HG02981 (cell line): ENCODE measurements at regions not wholly inside any gene's neighbourhood (a gene's known extent, or its start where the extent isn't known, plus 50 kb on each side); places are given as distances from the start of the nearest gene placed in this dataset.
"Not testable (repeated sequence)": the region's sequence is repeated elsewhere in the genome, so short reads cannot be mapped to it uniquely, and the experiment has no call there.

Experiments used
- ATAC-seq: cut with Tn5 transposase; IDR thresholded peaks from one replicate; pipeline ENCODE4 v1.9.1; 2021; ENCODE audit warnings: mild to moderate bottlenecking, moderate library complexity; ENCODE audit not compliant: unreplicated experiment

DNA sequence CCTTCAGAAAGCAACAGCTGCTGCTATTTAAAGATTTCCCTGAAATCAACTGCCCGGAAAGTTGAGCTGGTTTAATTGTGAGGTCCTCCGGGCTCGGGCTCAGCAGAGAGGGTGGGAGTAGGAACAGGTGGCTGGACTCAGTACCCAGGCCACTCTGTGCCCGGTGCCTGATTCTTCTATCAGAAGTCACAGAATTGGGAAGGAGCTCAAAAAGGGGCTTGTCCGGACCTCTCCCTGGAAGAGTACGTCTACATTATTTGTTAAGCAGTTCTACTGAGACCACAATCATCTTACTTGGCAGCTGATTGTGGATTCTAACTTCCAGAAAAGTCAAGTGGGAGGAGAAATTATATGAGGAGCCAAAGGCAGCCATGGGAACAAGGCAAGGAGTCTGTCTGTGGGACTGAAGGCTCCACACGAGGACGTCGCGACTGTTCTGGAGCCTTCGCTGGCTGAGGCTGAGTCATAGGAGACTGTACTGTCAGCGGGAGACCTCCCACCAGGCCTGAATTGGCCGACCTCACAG lies 91.7 kb upstream of the ANKRD10 start:
- no peak for ATAC-seq

DNA sequence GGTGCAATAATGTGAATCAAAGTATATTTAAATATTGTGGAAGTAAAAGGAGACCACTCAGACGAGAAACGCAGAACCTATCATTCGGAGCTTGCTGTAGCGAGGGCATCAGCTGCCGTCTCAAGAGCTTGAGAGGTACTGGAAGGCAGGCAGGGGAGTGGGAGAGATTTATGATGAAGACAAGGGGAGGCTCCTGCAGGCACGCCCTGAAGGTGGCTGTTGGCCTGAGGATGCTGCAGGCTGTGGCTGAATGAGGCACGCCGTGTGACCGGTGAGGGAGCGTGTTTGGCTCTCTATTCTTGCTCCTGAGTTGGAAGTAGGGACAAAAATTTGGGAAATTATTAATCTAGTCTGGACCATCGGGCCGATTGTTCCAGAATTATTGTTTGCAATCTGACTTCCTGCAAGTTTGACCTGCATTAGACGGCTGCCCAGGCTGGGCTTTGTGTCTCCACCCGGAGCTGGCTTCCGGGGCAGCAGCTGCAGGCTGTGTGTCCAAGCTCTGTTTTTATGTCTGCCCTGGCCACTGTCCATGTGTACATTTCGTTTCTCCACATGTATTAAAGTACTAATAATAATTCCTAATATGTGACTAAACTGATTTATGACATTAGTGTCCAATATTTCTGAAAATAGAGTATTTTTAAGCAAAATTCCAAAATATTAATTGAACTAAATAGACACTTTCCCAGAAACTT lies 91.1 kb upstream of the ANKRD10 start:
- ATAC-seq, result no peak

DNA sequence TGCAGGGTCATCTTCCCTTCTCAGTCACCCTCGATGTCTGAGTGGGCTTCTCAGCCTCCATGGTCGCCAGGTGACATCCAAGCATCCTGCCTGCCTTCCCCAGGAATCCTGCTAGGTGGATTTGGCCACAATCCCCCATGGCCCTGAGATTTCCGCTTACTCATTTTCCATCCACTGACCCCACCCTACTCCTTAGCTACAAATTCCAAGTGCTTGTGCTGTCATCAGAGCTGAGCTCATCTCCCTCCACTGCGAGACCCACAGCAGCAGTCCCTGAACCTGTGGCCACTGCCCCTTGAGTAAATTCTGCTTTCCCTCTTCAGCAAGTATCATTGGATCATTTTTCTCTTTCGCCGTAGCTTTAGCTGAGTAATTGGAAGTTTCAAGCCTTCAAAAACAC lies 90.5 kb upstream of the ANKRD10 start:
- ATAC-seq, result no peak

DNA sequence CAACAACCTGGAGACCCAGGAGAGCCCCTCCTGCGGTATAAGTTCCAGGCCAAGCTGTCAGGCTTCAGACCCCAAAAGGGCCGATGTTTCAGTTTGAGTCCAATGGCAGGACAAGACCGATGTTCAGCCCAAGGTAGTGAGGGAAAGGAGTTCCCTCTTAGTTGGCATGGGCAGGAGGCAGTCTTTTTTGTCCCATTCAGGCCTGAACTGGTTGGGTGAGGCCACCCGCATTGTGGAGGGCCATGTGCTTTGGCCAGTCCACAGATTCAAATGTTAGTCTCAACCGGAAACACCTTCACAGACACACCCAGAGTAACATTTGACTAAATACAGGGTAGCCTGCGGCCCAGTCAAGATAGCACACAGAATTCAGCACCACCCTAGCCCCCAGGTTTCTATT lies 89.6 kb upstream of the ANKRD10 start:
- ATAC-seq, result no peak

DNA sequence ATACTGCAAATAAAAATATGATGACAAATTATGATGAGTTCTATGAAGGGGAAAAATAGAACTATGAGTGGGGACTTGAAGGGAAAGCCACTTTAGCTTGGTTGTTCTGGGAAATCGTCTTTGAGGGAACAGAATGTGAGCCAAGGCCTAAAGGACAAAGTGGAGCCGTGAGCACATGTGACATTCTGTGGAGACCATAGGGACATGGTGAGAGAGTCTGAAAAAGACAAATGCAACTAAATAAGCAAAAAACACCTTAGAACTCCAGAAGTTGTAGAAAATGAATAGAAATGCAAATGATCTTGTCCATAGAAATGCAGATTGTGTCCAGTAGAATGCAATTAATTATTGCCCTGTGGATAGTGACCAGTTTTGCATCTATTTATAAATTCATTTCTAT lies 86.8 kb upstream of the ANKRD10 start:
- ATAC-seq, result no peak

DNA sequence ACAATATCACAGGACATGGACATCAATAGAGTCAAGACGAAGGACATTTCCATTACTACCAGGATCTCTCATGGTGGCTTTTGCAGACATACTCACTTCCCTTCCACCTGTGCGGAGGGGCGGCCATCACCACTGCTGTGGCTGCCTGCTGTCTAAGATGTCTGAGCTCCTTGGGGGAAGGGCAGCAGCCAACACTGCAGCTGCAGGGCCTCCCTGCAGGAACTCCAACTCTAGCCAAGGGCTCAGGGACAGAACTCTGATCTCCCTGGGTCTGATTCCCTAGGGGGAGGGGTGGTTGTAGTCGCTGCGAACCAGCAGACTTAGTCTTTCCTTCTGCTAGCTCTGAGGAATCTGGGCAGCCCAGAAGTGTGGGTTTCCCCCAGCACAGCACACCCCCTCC lies 78.9 kb upstream of the ANKRD10 start:
- no peak for ATAC-seq

DNA sequence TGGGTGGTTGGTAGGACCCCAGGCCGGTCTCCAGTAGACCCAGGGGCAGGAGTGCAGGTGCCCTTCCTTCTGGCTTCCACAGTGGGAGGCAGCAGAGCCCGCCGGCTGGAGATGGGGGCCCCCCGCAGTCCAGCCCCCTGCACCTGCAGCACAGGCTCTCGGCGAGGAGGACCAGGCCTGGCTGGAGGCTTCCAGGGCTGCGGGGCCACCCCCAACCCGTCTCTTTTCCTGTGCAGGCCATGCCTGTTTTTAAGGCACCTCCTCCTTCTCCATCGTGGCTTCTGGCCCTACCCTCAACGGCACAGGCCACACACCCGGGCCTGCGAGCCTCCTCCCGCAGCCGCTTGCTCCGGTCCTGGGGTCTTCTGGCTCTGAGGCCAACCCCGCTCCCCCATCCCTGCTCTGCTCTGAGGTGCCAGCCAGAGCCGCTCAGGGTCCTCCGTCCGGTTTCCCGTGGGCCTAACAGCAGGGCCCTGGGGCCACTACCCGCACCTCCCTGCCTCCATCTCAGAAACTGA lies 77.2 kb upstream of the ANKRD10 start:
- no peak for ATAC-seq

DNA sequence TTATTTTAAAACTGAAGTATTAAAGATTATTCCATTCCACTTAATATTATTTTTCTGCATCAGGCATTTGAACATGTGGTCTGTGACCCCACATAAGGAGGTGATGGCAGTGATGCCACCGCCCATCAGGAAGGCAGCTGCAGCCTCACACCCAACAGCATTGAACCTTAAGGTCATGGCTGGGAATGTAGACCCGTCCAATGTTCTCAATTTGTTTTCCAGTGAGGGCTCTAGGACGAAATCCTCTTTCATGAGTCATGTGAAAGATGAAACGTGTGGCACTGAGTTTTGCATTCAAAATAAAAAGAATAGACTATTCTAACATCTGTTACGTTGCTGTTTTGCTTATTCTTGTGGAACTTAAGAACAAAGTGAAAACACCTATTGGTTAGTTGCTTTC lies 74.5 kb upstream of the ANKRD10 start:
- ATAC-seq, result no peak

DNA sequence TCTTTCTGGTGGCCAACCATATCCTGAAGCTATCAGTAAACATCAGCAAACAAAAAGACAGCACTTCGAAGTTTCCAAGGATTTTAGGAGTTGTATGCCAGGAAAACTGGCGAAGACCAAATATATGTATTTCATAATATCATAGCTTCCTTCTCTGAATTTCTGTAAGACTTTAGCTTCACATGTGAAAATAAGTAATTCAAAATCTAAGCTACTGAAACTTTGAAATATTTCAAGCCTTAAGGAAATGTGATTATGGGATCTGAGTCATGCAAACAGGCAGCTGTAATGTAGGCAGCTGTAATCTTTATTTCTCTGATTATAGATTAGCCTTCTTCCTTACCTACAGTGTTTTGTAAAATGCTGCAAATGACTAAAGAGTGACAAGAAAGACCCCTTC lies 70.7 kb upstream of the ANKRD10 start:
- no peak for ATAC-seq

DNA sequence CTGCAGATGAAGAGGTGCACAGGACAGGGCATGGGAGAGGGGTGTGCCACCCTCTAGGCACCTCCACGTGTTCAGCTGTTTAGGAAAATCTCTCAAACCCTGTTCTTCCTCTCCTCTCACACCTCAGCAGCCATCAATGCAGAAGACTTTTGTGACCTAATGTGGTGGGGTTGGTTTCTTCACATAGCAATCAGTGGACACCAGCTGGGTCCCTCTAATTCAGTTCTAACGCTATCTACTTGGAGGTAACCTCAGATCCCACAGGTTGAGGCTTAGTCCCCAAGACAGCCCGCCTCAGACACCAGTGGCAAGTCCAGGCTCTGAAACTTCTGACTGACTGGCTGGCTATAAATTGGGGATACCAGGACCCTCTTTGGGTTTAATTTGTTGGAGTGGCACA lies 69.9 kb upstream of the ANKRD10 start:
- no peak for ATAC-seq

DNA sequence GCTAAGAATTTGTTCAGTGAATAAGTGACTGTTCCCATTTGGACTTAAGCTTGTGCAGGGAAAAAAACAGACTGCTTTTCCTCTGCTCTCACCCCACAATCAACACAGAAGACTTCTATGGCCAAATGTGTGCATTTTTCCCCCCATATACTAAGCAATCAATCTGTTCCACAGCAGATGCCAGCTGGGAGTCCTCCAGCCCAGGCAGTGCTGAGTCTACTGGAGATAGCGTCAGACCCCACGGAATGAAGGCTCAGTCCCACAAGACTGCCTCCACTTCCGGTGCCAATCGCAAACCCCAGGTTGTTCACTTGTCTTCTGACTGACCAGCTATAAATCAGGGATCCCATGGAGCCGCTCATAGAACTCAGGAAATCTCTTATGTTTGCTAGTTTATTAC lies 69.5 kb upstream of the ANKRD10 start:
- ATAC-seq, result no peak

DNA sequence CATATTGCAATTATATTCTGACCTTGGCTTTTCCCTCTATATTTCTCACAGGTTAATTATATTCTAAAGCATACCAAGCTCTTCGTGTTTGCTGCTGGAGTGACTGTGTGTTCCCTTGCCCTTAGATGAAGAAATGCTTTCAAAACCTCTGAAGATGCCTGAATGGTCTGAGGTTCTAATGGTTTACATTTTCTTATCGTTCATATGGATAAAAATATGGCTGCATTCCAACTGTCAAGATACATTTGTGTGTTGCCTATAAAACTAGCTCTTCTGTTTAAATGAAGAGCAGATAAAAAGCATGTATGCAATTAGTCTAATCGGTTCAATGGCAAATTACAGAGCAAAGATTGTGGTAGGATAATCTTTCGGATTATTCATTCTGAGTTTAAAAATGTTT lies 68.4 kb upstream of the ANKRD10 start:
- ATAC-seq, result no peak

DNA sequence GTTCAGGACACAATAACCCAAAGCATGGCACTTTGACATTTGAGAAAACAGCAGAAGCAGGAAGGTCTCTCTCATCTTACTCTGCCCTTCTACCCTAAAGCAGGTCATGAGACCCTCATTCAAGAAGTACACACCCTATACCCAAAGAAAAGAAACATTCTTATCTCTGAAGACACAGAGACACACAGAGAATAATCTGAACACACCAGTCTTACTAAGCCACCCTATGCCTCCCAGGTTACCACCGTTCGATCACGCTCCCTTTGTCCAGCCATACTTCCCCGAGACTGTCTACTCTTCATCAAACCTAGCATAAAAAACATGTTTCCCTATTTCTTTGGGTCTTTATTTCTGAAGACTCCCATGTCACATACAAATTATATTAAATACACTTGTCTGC lies 66.5 kb upstream of the ANKRD10 start:
- ATAC-seq, result no peak

DNA sequence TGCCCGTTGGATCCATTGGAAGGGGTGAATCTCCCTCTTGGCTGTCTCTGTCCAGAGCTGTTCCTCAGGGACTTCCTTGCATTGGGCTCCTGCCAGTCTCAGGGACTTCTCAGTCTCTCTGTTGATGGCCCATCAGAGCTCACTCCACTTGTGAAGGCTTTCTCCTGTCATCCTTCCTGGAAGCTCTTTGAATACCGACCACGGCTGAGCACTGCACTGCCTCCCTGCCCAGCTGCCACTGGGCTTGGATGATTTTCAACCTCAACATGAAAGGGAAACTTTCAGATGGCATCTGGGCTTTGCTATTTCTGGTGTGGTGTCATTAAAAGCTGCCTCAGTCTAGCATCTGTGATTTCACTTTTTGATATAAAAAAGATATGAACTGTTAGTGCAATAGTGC lies 66.1 kb upstream of the ANKRD10 start:
- no peak for ATAC-seq

DNA sequence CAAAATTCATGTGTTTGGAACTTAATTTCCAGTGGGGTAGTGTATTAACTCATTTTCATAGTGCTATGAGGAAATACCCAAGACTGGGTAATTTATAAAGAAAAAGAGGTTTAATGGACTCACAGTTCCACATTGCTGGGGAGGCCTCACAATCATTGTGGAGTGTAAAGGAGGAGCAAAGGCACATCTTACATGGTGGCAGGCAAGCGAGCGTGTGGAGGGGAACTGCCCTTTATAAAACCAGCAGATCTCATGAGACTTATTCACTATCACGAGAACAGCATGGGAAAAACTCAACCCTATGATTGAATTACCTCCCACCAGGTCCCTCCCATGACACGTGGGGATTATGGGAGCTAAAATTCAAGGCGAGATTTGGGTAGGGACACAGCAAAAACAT lies 64.3 kb upstream of the ANKRD10 start:
- ATAC-seq, result not testable (repeated sequence)

DNA sequence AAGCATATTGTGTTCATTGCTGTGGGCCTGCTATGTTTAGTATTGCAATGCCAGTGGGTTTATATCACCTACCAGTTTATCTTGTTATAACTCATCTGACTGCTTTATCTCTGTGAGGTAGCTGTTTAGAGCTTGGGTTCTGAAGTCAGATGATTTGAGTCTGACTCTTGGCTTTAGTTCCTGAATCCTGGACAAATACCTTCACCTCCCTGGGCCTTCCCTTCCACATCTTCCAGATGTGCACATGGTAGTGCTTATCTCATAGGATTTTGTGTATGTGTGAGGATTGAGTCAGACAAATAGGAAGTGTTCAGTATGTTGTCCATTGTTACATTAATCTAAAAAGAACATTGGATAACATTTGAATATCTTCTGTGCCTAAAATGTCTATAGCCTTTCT lies 63.5 kb upstream of the ANKRD10 start:
- ATAC-seq, result no peak

DNA sequence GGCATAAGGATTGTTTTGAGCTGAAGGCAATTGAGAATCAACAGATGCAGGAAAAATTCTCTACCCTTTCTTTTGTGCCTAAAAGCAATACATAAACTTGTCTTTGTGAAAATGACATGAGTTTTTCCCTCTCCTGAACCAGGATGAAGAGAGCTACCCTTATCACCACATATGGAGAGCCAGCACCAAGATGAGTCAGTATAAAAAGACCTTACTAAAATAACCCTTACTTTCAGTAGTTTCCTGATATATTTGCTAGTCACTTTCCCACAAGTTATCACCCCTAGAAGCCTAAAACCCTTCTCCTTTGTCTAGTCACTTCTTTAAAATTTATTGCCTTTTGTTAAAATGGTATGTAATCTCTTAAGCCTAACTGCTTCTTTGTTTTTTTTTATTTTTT lies 61.9 kb upstream of the ANKRD10 start:
- ATAC-seq, result no peak

DNA sequence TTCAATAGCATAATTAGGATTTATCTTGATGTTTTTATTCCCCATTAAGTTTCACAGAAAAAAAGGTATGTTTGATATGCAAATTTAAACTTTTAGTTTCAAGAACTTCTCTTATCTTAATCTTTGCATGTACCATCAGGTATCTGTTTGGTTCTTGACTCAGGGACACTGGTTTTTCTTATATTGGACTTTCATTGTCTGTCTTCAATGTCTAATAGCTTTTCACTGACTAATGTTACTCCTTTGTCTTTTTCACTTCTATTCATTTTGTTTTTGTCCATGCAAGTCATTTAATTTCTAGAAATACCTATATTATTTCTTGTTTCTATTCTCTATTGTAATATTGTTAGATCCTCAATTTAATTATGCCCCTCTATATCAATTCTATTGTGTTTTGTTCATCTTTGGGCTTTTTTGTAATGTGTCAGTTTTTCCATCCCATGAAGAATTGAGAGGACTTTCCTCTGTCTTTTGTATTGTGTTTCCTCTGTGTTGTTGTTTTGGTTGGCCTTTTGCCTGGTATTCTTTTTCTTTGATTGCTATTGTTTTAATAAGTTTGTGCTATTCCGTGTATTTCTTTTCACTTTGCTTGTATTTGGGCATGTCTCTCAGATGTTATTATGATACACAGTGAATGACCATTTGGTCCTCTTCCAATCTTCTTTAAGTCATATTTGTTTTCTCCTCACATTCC lies 58.3 kb upstream of the ANKRD10 start:
- ATAC-seq, result no peak

DNA sequence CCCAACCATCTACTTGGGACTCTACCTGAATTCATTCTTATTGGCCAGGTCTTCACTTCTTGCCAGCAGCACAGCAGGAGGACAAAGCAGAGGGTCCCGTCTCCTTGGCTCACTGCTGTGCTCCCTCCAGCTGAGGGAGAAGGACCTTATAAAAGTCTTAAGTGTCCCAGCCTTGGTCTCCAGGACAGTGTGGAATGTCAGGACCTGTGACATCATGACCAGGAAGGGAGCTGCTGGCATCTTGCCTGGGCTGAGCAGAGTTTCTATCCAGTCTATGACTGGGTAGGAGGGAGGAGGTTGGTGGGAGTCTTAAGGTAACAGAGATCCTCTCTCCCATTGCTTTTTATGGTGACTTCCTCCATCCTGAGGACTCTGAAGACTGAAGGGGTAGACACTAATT lies 56.6 kb upstream of the ANKRD10 start:
- no peak for ATAC-seq

DNA sequence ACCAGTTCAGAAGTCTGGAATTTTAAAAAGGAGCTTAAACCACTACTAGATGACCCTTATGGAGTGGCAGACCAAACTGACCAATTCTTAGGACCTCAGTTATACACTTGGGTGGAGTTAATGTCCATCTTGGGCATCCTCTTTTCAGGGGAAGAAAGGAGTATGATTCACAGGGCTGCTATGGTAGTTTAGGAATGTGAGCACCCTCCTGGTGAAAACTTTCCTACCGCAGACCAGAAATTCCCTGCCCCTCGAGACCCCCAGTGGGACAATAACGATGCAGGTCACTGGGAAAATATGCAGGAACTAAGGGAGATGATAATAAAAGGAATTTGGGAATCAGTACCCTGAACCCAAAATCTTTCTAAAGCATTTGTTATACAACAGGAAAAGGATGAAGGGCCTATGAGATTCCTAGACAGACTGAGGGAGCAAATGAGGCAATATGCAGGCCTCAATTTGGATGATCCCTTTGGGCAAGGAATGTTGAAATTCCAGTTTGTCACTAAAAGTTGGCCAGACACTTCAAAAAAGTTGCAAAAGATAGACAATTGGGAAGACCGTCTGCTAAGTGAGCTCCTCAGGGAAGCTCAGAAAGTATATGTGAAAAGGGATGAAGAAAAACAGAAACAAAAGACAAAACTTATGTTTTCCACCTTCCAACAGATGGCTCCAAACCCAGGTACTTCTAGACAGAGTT lies 52.4 kb upstream of the ANKRD10 start:
- not testable (repeated sequence) for ATAC-seq

DNA sequence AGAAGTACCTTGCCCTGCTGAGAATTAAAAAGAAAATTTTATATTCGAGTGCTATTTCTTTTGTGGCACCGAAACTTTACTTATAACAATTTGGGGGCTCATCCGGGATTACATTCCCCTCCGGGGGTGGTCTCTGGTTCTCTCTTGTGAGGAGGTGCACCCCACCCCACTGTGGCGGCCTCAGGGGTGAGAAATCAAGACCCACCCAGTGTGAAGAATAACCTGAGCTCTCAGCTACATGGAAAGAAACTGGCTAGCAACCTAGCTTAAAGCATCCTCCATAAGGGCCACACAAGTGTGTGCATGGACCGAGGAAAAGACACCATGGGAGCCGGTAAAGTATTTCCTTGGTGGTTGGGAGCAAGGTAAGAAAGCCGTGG lies 50.9 kb upstream of the ANKRD10 start:
- no peak for ATAC-seq
